Right lobe of liver (tissue), 6 donors: ENCODE measurements at regions not wholly inside any gene's neighbourhood (a gene's known extent, or its start where the extent isn't known, plus 50 kb on each side); places are given as distances from the start of the nearest gene placed in this dataset.

Source experiments
- ATAC-seq, 4 donors: fragments of 200-7000 bp; cut with Tn5 transposase; one replicate each; pipeline ENCODE4 v1.9.1; 2020; ENCODE audit warnings: mild to moderate bottlenecking in 4 of 4, moderate library complexity in 4 of 4
- DNase-seq, 3 donors: peaks; one replicate each; pipeline ENCODE4 v3.0.0-alpha.2; 2020
- H3K27ac ChIP-seq, 3 donors: fragments of 200-600 bp; one replicate each; pipeline ENCODE4 v1.8.0; 2022
- H3K27me3 ChIP-seq, 2 donors: fragments of 200-600 bp; one replicate each; pipeline ENCODE4 v1.8.0; 2022
- H3K36me3 ChIP-seq, 4 donors: fragments of 200-600 bp; sonication (generic) in 1 of 4; one replicate each; pipeline versions ENCODE4 v1.5.1 to v1.8.0; 2017 to 2022; ENCODE audit warnings: control low read depth in 1 of 4
- H3K4me1 ChIP-seq, 4 donors: fragments of 200-600 bp; sonication (generic) in 1 of 4; one replicate each; pipeline versions ENCODE4 v1.5.1 to v1.8.0; 2017 to 2022; ENCODE audit warnings: control low read depth in 1 of 4
- H3K4me3 ChIP-seq, 3 donors: fragments of 200-600 bp; one replicate each; pipeline ENCODE4 v1.8.0; 2022
- H3K9me3 ChIP-seq, 4 donors: fragments of 200-600 bp; sonication (generic) in 1 of 4; one replicate each; pipeline versions ENCODE4 v1.5.1 to v1.8.0; 2017 to 2022; ENCODE audit warnings: control low read depth in 1 of 4
- CTCF ChIP-seq, 4 donors: fragments of 200-600 bp in 3 of 4; fragments of 450-650 bp in 1 of 4; IDR thresholded peaks; one replicate each; pipeline versions ENCODE4 v1.5.1 to v1.8.0; 2016 to 2022; ENCODE audit warnings: antibody characterized with exemption in 4 of 4, mild to moderate bottlenecking in 2 of 4
- POLR2A ChIP-seq: fragments of 450-650 bp; IDR thresholded peaks from one replicate; pipeline ENCODE4 v1.6.1; 2017; ENCODE audit warnings: antibody characterized with exemption, mild to moderate bottlenecking
- WGBS: methylation state at CpG from one replicate; pipeline ENCODE4 v1.1.6; 2018; ENCODE audit warnings: low coverage, low lambda C conversion rate; ENCODE audit not compliant: insufficient coverage; ENCODE audit errors: missing lambda C conversion rate; 5-methylcytosine and 5-hydroxymethylcytosine counted together
- intact Hi-C, 2 donors: fragments of 100-400 bp; cut with DNase I; formaldehyde crosslinking; loops; one replicate each; pipeline versions ENCODE4 v1.11.2 to v1.14.1; 2022
- donor health status: DM: no; HTN: yes; CAD: no.
- donor health status: DM: no; HTN: no; CAD: no.
- donor health status: DM: no; HTN: no; CAD: no.
- donor health status: DM: no; HTN: yes; CAD: no.
- donor health status: DM: no; HTN: yes; CAD: no.

GRCh38 chr18:75898651-75899050, 471.1 kb upstream of the SMIM21 start:
- Histone ChIP-seq H3K27me3 (no peaks in the 10 kb centered on the region), H3K4me3 (no peak overlapping the region), H3K4me1 (no peaks in the 10 kb centered on the region), H3K36me3 (no peaks in the 10 kb centered on the region), H3K27ac (no peak overlapping the region), H3K9me3 (no peaks in the 10 kb centered on the region)
- 54% methylated on average over 4 of the region's 4 CpGs for WGBS
- ATAC-seq (no peak), DNase-seq (no peak)
- intact Hi-C loops: no loop called here
- TF ChIP-seq POLR2A (no peak), CTCF (IDR thresholded peaks at IDR 0.05) (no peak)

- no peak for ATAC-seq
- no peak overlapping the region for H3K4me3 ChIP-seq
- H3K27me3 ChIP-seq: no peaks in the 10 kb centered on the region
- 77% methylated on average over 7 of the region's 7 CpGs for WGBS
- TF ChIP-seq POLR2A (no peak), CTCF (IDR thresholded peaks at IDR 0.05) (no peak)
- intact Hi-C loops: no loop called here
- H3K9me3 ChIP-seq: no peaks in the 10 kb centered on the region
- H3K27ac ChIP-seq: no peak overlapping the region
- no peaks in the 10 kb centered on the region for H3K36me3 ChIP-seq
- DNase-seq: no peak
- H3K4me1 ChIP-seq: no peaks in the 10 kb centered on the region
These were observed 469.9 kb upstream of the SMIM21 start for GRCh38 chr18:75897386-75897785.

- 15% methylated on average over 5 of the region's 5 CpGs for WGBS
- Histone ChIP-seq H3K4me1 (no peaks in the 10 kb centered on the region), H3K27me3 (no peaks in the 10 kb centered on the region), H3K9me3 (no peaks in the 10 kb centered on the region), H3K36me3 (no peaks in the 10 kb centered on the region), H3K27ac (no peak overlapping the region), H3K4me3 (no peak overlapping the region)
- TF ChIP-seq CTCF (IDR thresholded peaks at IDR 0.05) (no peak), POLR2A (no peak)
- ATAC-seq (peak in 1 of 4 donors; percentile 28), DNase-seq (no peak)
- intact Hi-C loops: no loop called here
These were observed 469.4 kb upstream of the SMIM21 start for GRCh38 chr18:75896865-75897264.

GRCh38 chr18:75895135-75895534, 467.6 kb upstream of the SMIM21 start:
- Histone ChIP-seq H3K27ac (no peak overlapping the region), H3K4me3 (no peak overlapping the region), H3K36me3 (no peaks in the 10 kb centered on the region), H3K4me1 (no peaks in the 10 kb centered on the region), H3K27me3 (no peaks in the 10 kb centered on the region), H3K9me3 (no peaks in the 10 kb centered on the region)
- intact Hi-C loops: no loop called here
- ATAC-seq (no peak), DNase-seq (no peak)
- no peak for TF ChIP-seq CTCF (IDR thresholded peaks at IDR 0.05)
- no peak for TF ChIP-seq POLR2A
- 67% methylated on average over 4 of the region's 4 CpGs for WGBS

GRCh38 chr18:75884728-75885127, 457.2 kb upstream of the SMIM21 start:
- WGBS: 54% methylated on average over 4 of the region's 4 CpGs
- ATAC-seq (no peak), DNase-seq (no peak)
- intact Hi-C loops: no loop called here
- no peaks in the 10 kb centered on the region for H3K4me1 ChIP-seq
- no peaks in the 10 kb centered on the region for H3K9me3 ChIP-seq
- H3K4me3 ChIP-seq: no peak overlapping the region
- TF ChIP-seq POLR2A (no peak), CTCF (IDR thresholded peaks at IDR 0.05) (no peak)
- no peaks in the 10 kb centered on the region for H3K36me3 ChIP-seq
- no peak overlapping the region for H3K27ac ChIP-seq
- no peaks in the 10 kb centered on the region for H3K27me3 ChIP-seq
